LNCaP clone FGC (cell line): ENCODE measurements at regions not wholly inside any gene's neighbourhood (a gene's known extent, or its start where the extent isn't known, plus 50 kb on each side); places are given as distances from the start of the nearest gene placed in this dataset.

ENCODE experiments used
- DNase-seq: peaks from one replicate; pipeline ENCODE4 v3.0.0-alpha.2; 2011; ENCODE audit warnings: low read depth
- H3K4me3 ChIP-seq: 2 replicates; pipeline ENCODE4 v1.5.1; 2011; ENCODE audit warnings: mild to moderate bottlenecking, low read depth, low read length, control low read depth
- TF ChIP-seq, protein P1 (sequence below): IDR thresholded peaks from 2 replicates; pipeline ENCODE4 v1.5.1; 2012; ENCODE audit warnings: mild to moderate bottlenecking; ENCODE audit not compliant: control insufficient read depth, insufficient read depth; ENCODE audit errors: extremely low read depth

DNA sequence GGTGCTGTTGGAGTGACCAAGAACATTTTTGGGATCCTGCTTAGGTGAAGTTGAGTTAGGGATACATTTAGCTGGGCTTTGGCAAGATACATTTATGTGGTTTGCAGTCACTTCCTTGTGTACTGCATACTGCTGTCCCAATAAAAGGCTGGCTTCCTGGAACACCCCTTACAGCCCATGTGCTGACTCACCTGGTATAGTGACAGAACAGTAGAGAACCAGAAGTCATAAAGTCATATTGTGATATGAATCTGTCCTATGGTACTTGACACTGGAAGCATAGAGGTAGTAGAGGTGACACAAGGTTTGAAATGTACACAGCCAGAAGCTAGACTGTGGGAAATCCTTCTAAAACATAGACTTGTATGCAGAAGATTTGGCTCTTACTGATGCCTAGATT is 55.3 kb upstream of the SLC25A43 start:
- H3K4me3 ChIP-seq = no peak overlapping the region
- TF ChIP-seq, protein P1, sequence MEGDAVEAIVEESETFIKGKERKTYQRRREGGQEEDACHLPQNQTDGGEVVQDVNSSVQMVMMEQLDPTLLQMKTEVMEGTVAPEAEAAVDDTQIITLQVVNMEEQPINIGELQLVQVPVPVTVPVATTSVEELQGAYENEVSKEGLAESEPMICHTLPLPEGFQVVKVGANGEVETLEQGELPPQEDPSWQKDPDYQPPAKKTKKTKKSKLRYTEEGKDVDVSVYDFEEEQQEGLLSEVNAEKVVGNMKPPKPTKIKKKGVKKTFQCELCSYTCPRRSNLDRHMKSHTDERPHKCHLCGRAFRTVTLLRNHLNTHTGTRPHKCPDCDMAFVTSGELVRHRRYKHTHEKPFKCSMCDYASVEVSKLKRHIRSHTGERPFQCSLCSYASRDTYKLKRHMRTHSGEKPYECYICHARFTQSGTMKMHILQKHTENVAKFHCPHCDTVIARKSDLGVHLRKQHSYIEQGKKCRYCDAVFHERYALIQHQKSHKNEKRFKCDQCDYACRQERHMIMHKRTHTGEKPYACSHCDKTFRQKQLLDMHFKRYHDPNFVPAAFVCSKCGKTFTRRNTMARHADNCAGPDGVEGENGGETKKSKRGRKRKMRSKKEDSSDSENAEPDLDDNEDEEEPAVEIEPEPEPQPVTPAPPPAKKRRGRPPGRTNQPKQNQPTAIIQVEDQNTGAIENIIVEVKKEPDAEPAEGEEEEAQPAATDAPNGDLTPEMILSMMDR = no peak
- peak; percentile 77 for DNase-seq
